ENCODE measurements at regions not wholly inside any gene's neighbourhood (a gene's known extent, or its start where the extent isn't known, plus 50 kb on each side); places are given as distances from the start of the nearest gene placed in this dataset.

GRCh38 chrX:46407036-46407752, 138.0 kb downstream of the ZNF674 start:
- H3K27ac ChIP-seq = no peak overlapping the region
- TF ChIP-seq CTCF (IDR thresholded peaks at IDR 0.05) (no peak), ZFX (IDR thresholded peaks at IDR 0.05; ENCODE audit: borderline replicate concordance) (no peak)

DNA sequence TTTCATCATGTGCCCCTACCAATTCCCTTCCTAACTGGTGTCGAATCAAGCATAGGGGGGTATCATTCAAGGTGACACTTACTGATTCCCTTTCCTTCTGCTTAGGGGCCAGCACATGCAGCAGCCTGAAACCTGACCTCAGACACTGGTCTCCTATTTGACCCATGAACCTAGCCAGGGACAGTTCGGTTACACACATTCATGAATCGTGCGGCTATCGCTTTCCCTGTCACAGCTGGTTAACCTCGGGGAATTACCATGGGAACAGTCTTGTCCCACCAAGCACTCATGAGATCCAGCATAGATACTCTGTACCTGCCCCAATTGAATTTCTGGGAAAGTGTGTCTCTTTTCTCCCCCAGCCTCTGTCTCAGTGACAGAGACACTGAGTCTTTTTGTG, 140.4 kb downstream of the ZNF674 start:
- TF ChIP-seq CTCF (IDR thresholded peaks at IDR 0.05) (no peak), ZFX (IDR thresholded peaks at IDR 0.05; ENCODE audit: borderline replicate concordance) (no peak)
- no peak overlapping the region for H3K27ac ChIP-seq

DNA sequence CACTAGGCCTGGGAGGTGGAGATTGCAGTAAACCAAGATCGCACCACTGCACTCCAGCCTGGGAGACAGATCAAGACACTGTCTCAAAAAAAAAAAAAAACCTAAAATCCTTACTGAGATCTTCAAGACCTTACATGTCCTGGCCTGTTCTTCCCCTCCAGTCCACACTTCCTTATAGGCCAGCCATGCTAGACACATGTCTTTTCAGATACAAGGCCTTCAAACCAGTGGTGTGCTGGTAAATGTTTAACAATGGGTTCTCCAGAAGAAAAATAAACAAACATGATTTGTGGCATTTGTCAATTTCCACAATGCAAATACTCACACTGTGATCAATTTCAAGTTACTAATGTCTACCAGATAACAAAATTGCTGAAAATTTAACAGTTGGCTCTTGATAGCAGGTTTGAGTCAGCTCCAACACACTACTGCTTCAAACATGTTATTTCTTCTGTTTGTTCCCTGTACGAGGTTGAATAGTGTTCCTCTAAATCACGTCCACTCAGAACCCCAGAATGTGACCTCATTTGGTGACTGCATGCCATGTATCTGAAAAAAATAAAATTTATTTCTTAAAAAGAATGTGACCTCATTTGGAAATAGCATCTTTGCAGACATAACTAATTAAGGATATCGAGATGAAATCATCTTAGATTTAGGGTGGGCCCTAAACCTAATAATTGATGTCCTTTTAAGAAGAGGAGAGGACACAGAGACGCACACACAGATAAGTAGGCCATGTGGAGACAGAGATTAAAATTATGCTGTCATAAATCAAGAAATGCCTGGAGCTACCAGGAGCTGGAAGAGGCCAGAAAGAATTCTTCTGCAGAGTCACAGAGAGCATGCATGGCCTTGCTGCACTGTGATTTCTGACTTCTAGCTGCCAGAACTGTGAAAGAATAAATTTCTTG, 144.4 kb downstream of the ZNF674 start:
- TF ChIP-seq CTCF (IDR thresholded peaks at IDR 0.05) (no peak), ZFX (IDR thresholded peaks at IDR 0.05; ENCODE audit: borderline replicate concordance) (no peak)
- H3K27ac ChIP-seq = no peak overlapping the region

DNA sequence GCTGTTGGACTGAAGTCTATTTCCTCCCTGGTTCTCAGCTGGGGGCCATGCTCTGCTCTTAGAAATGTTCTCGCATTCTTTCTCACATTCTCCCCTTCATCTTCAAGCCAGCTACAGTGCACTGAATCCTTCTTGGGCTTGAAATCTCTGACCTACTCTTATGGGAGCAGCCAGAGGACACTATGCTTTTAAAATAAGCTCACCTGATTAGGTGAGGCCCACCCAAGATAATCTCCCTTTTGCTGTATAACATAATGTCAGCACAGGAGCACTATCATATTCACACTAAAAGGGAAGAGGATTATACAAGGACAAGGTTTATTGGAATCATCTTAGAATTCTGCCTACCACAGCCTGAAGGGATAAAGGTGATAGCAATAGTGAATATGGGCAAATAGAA, 146.3 kb downstream of the ZNF674 start:
- H3K27ac ChIP-seq = no peak overlapping the region

GRCh38 chrX:46398126-46398525, 147.1 kb downstream of the ZNF674 start:
- TF ChIP-seq CTCF (IDR thresholded peaks at IDR 0.05) (no peak), ZFX (IDR thresholded peaks at IDR 0.05; ENCODE audit: borderline replicate concordance) (no peak)
- no peak overlapping the region for H3K27ac ChIP-seq

More for the DNA sequence above, 146.3 kb downstream of the ZNF674 start:
- TF ChIP-seq CTCF (IDR thresholded peaks at IDR 0.05) (no peak), ZFX (IDR thresholded peaks at IDR 0.05; ENCODE audit: borderline replicate concordance) (no peak)

DNA sequence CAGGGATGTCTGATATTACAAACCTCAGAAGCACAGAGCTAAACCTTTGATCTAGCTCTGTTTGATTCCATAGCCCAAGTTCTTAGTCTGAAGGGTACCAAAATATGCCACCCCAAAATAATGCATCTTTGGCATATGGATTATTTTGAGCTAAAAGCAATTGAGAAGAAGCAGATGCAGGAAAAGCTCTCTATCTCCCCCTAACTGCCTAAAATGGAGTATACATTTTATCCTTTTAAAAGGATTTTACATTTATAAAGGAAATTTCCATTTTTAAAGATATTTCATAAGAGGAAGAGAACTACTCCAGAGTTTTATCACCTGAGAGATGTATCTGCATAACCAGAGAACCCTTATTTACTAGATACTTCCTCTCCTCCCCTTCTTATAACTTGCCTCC, 158.7 kb downstream of the ZNF674 start:
- TF ChIP-seq CTCF (IDR thresholded peaks at IDR 0.05) = peak; percentile 43
- TF ChIP-seq ZFX (IDR thresholded peaks at IDR 0.05; ENCODE audit: borderline replicate concordance) = no peak

DNA sequence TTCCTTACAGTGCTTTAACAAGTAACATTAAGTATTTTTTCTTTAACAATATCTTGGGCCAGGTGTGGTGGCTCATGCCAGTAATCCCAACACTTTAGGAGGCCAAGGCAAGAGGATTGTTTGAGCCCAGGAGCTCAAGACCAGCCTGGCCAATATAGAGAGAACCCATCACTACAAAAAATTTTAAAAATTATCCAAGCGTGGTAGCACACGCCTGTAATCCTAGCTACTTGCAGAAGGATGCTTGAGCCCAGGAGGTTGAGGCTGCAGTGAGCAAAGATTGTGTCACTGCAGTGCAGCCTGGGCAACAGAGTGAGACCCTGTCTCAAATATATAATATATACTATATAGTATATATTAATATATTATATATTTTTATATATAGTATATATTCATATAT, 162.2 kb downstream of the ZNF674 start:
- H3K27ac ChIP-seq = no peak overlapping the region
- no peak for TF ChIP-seq CTCF (IDR thresholded peaks at IDR 0.05)
- no peak for TF ChIP-seq ZFX (IDR thresholded peaks at IDR 0.05; ENCODE audit: borderline replicate concordance)

More for the DNA sequence above, 158.7 kb downstream of the ZNF674 start:
- no peak overlapping the region for H3K27ac ChIP-seq
